SK-N-SH (cell line): ENCODE measurements at regions not wholly inside any gene's neighbourhood (a gene's known extent, or its start where the extent isn't known, plus 50 kb on each side); places are given as distances from the start of the nearest gene placed in this dataset.

ENCODE experiments used
- CTCF ChIP-seq: fragments of 200-600 bp; sonication (generic); IDR thresholded peaks from 2 replicates; pipeline ENCODE4 v1.6.1; 2017; ENCODE audit warnings: antibody characterized with exemption, mild to moderate bottlenecking, moderate library complexity
- EP300 ChIP-seq, 2 experiments: IDR thresholded peaks; 2 replicates each; pipeline versions ENCODE4 v1.4.0 to v1.6.1; 2012; ENCODE audit warnings: borderline replicate concordance in 1 of 2, low read depth in 1 of 2, low read length in 1 of 2
- EZH2phosphoT487 ChIP-seq: fragments of 200-600 bp; sonication (generic); IDR thresholded peaks from 2 replicates; pipeline ENCODE4 v1.6.1; 2017; ENCODE audit warnings: low read depth, mixed run types, mild to moderate bottlenecking, antibody characterized with exemption, moderate library complexity, borderline replicate concordance
- GABPA ChIP-seq: IDR thresholded peaks from 2 replicates; pipeline ENCODE4 v1.4.0; 2012; ENCODE audit warnings: low read depth, mild to moderate bottlenecking
- MAX ChIP-seq: IDR thresholded peaks from 2 replicates; pipeline ENCODE4 v1.4.0; 2012; ENCODE audit warnings: low read depth
- POLR2AphosphoS5 ChIP-seq: IDR thresholded peaks from 2 replicates; pipeline ENCODE4 v1.6.1; 2012; ENCODE audit warnings: low read depth, low read length
- RAD21 ChIP-seq: IDR thresholded peaks from 2 replicates; pipeline ENCODE4 v1.6.1; 2012; ENCODE audit warnings: mild to moderate bottlenecking, low read length
- RCOR1 ChIP-seq: fragments of 150-350 bp; IDR thresholded peaks from 2 replicates; pipeline ENCODE4 v1.6.1; 2017; ENCODE audit warnings: antibody characterized with exemption, low read length
- SIN3A ChIP-seq: IDR thresholded peaks from 2 replicates; pipeline ENCODE4 v1.6.1; 2012; ENCODE audit warnings: low read depth, mild to moderate bottlenecking, low read length, moderate library complexity, borderline replicate concordance
- TAF1 ChIP-seq: IDR thresholded peaks from 2 replicates; pipeline ENCODE4 v1.6.1; 2012; ENCODE audit warnings: low read depth, mild to moderate bottlenecking, low read length, moderate library complexity, borderline replicate concordance
- TCF12 ChIP-seq: IDR thresholded peaks from 2 replicates; pipeline ENCODE4 v1.4.0; 2012
- USF2 ChIP-seq: fragments of 150-350 bp; IDR thresholded peaks from 2 replicates; pipeline ENCODE4 v1.6.1; 2017; ENCODE audit warnings: antibody characterized with exemption, low read length, low read depth, borderline replicate concordance
- ZBTB33 ChIP-seq: IDR thresholded peaks from 2 replicates; pipeline ENCODE4 v1.4.0; 2012; ENCODE audit warnings: low read depth, borderline replicate concordance

- no peak for TF ChIP-seq ZBTB33
- TF ChIP-seq CTCF, result no peak
- no peak for TF ChIP-seq GABPA
- TF ChIP-seq MAX, result no peak
- TF ChIP-seq SIN3A, result no peak
- no peak for TF ChIP-seq POLR2AphosphoS5
- no peak for TF ChIP-seq RAD21
- TF ChIP-seq EP300 (IDR thresholded peaks at IDR 0.05; ENCODE audit: borderline replicate concordance in 1 of 2, low read depth in 1 of 2, low read length in 1 of 2), result no peak
- TF ChIP-seq USF2, result no peak
- TF ChIP-seq TAF1, result no peak
- TF ChIP-seq TCF12, result no peak
- TF ChIP-seq RCOR1, result no peak
- no peak for TF ChIP-seq EZH2phosphoT487
These were observed 1317.9 kb upstream of the SPRY2 start for GRCh38 chr13:81658598-81659370.
